UCSD-AML1 (cell line): ENCODE measurements at regions not wholly inside any gene's neighbourhood (a gene's known extent, or its start where the extent isn't known, plus 50 kb on each side); places are given as distances from the start of the nearest gene placed in this dataset.
"Not testable (repeated sequence)": the region's sequence is repeated elsewhere in the genome, so short reads cannot be mapped to it uniquely, and the experiment has no call there.

ENCODE experiments used
- DNase-seq: peaks from one replicate; lab custom pipeline; 2025; ENCODE audit not compliant: unreplicated experiment; lab: John Stamatoyannopoulos, UW

- DNase-seq, result no peak
These were observed 116.1 kb upstream of the FBXO33 start for GRCh38 chr14:39548358-39548757.

GRCh38 chr14:39547845-39548244 is 115.6 kb upstream of the FBXO33 start:
- DNase-seq, result no peak

GRCh38 chr14:39505812-39506211 is 73.6 kb upstream of the FBXO33 start:
- no peak for DNase-seq

GRCh38 chr14:39500253-39500652 is 68.0 kb upstream of the FBXO33 start:
- DNase-seq, result no peak

GRCh38 chr14:39499514-39499913 is 67.3 kb upstream of the FBXO33 start:
- DNase-seq, result no peak

- DNase-seq, result not testable (repeated sequence)
These were observed 65.4 kb upstream of the FBXO33 start for GRCh38 chr14:39497677-39498076.

- DNase-seq, result no peak
These were observed 60.0 kb upstream of the FBXO33 start for GRCh38 chr14:39492267-39492666.

GRCh38 chr14:39491134-39491571 is 58.9 kb upstream of the FBXO33 start:
- no peak for DNase-seq

- no peak for DNase-seq
These were observed 56.4 kb upstream of the FBXO33 start for GRCh38 chr14:39488600-39488999.

- DNase-seq, result no peak
These were observed 51.4 kb upstream of the FBXO33 start for GRCh38 chr14:39483682-39484081.
